HT1080 (cell line): ENCODE measurements at regions not wholly inside any gene's neighbourhood (a gene's known extent, or its start where the extent isn't known, plus 50 kb on each side); places are given as distances from the start of the nearest gene placed in this dataset.

Source experiments
- DNase-seq: peaks from one replicate; pipeline ENCODE4 v3.0.0-alpha.2; 2015; ENCODE audit warnings: low read depth

- DNase-seq = no peak
Observed at GRCh38 chr10:8416192-8416701, 361.8 kb downstream of the GATA3 start.

- no peak for DNase-seq
Observed at GRCh38 chr10:8416760-8417159, 362.3 kb downstream of the GATA3 start.

- DNase-seq = no peak
Observed at GRCh38 chr10:8417631-8418030, 363.1 kb downstream of the GATA3 start.

- no peak for DNase-seq
Observed at GRCh38 chr10:8418631-8419030, 364.1 kb downstream of the GATA3 start.

GRCh38 chr10:8420182-8420581 lies 365.7 kb downstream of the GATA3 start:
- DNase-seq = no peak

GRCh38 chr10:8424555-8425211 lies 370.2 kb downstream of the GATA3 start:
- no peak for DNase-seq

- no peak for DNase-seq
Observed at GRCh38 chr10:8428654-8429053, 374.2 kb downstream of the GATA3 start.

- DNase-seq = no peak
Observed at GRCh38 chr10:8430321-8430720, 375.8 kb downstream of the GATA3 start.

GRCh38 chr10:8431511-8431910 lies 377.0 kb downstream of the GATA3 start:
- DNase-seq = no peak

- peak; percentile 59 for DNase-seq
Observed at GRCh38 chr10:8435186-8436055, 380.9 kb downstream of the GATA3 start.

- DNase-seq = no peak
Observed at GRCh38 chr10:8437896-8438295, 383.4 kb downstream of the GATA3 start.

- no peak for DNase-seq
Observed at GRCh38 chr10:8438603-8439002, 384.1 kb downstream of the GATA3 start.

- DNase-seq = no peak
Observed at GRCh38 chr10:8439040-8439439, 384.6 kb downstream of the GATA3 start.

- no peak for DNase-seq
Observed at GRCh38 chr10:8444630-8445029, 390.1 kb downstream of the GATA3 start.

- no peak for DNase-seq
Observed at GRCh38 chr10:8445353-8445752, 390.9 kb downstream of the GATA3 start.

GRCh38 chr10:8449909-8450308 lies 395.4 kb downstream of the GATA3 start:
- no peak for DNase-seq

- peak; percentile 32 for DNase-seq
Observed at GRCh38 chr10:8453587-8453986, 399.1 kb downstream of the GATA3 start.

- DNase-seq = no peak
Observed at GRCh38 chr10:8454357-8454756, 399.9 kb downstream of the GATA3 start.

- DNase-seq = no peak
Observed at GRCh38 chr10:8455181-8455580, 400.7 kb downstream of the GATA3 start.

- DNase-seq = no peak
Observed at GRCh38 chr10:8456386-8456785, 401.9 kb downstream of the GATA3 start.

GRCh38 chr10:8460626-8461025 lies 406.1 kb downstream of the GATA3 start:
- no peak for DNase-seq

GRCh38 chr10:8462565-8462964 lies 408.1 kb downstream of the GATA3 start:
- DNase-seq = no peak

GRCh38 chr10:8463853-8464252 lies 409.4 kb downstream of the GATA3 start:
- DNase-seq = no peak
